DND-41 (cell line): ENCODE measurements at regions not wholly inside any gene's neighbourhood (a gene's known extent, or its start where the extent isn't known, plus 50 kb on each side); places are given as distances from the start of the nearest gene placed in this dataset.

Experiments
- EZH2 ChIP-seq: IDR thresholded peaks from 3 replicates; pipeline ENCODE4 v1.6.1; 2012; ENCODE audit warnings: borderline replicate concordance, low read depth, mild to moderate bottlenecking, moderate library complexity, low read length, inconsistent platforms; ENCODE audit not compliant: severe bottlenecking
- TF ChIP-seq, protein P1 (sequence below): IDR thresholded peaks from 2 replicates; pipeline ENCODE4 v1.5.1; 2012; ENCODE audit warnings: borderline replicate concordance, low read length, moderate library complexity, mild to moderate bottlenecking; ENCODE audit not compliant: poor library complexity, severe bottlenecking; ENCODE audit errors: extremely low read depth

DNA sequence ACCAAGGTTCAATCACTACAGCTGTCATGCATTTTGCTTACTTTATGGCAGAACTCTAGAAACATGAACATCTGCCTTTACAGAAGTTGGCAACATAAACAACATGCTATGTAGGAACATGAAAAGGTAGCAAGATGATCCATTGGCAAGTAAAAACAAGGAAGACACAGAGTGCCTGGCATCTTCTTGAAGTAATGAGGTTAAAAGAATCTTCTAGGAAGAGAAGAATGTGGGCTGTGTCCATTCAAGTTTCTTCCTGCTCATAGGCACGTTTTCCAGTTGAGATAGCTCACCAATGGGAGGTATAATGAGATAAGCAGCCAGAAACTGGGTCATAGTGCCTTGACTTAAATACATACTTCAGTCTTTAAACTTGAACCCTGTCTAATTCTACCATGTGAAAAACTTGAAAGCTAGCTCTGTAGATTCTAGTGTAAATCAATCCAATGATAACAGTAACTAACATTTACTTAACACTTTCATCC lies 109.4 kb upstream of the PRLR start:
- TF ChIP-seq, protein P1, sequence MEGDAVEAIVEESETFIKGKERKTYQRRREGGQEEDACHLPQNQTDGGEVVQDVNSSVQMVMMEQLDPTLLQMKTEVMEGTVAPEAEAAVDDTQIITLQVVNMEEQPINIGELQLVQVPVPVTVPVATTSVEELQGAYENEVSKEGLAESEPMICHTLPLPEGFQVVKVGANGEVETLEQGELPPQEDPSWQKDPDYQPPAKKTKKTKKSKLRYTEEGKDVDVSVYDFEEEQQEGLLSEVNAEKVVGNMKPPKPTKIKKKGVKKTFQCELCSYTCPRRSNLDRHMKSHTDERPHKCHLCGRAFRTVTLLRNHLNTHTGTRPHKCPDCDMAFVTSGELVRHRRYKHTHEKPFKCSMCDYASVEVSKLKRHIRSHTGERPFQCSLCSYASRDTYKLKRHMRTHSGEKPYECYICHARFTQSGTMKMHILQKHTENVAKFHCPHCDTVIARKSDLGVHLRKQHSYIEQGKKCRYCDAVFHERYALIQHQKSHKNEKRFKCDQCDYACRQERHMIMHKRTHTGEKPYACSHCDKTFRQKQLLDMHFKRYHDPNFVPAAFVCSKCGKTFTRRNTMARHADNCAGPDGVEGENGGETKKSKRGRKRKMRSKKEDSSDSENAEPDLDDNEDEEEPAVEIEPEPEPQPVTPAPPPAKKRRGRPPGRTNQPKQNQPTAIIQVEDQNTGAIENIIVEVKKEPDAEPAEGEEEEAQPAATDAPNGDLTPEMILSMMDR = no peak
- no peak for TF ChIP-seq EZH2
